ENCODE measurements at regions not wholly inside any gene's neighbourhood (a gene's known extent, or its start where the extent isn't known, plus 50 kb on each side); places are given as distances from the start of the nearest gene placed in this dataset.

DNA sequence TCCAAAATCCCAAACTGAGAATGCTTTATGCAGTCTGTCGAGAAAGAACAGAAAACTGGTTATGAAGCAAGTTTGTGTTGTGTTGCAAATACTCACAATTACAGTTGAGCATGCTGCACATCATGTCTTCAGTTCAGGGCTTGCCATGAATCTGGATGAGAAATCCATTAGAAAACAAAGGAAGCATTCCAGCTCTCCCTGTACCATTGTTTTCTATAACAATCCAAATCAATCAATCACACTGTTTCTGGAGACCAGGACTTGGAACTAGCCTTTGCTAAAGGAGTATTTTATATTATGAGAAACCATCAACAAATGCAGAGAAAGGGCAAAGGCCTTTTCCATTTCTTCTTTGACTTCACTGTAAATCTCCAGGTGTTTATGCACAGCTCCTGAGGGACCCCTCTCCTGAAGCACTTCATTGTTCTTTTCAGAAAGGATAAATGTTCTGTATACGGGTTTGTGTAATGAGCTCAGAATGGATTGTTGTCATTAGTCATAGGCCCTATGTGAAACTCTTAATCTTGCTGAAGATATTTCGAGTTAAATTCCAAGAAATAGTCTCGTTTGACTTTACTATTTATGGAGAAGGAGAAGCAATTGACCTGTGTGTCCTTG, 364.7 kb upstream of the POM121L12 start:
- H3K27me3 ChIP-seq (ENCODE audit: control insufficient read depth, low read length) = no peaks in the 10 kb centered on the region
- no peak for TF ChIP-seq EZH2phosphoT487 (IDR thresholded peaks at IDR 0.05; ENCODE audit: borderline replicate concordance, low read length)
- H3K36me3 ChIP-seq (ENCODE audit: control insufficient read depth, low read length) = no peaks in the 10 kb centered on the region
- H3K79me2 ChIP-seq (ENCODE audit: control insufficient read depth, low read length) = no peaks in the 10 kb centered on the region
- H3K4me1 ChIP-seq (ENCODE audit: control insufficient read depth, low read length) = no peaks in the 10 kb centered on the region
- no peaks in the 10 kb centered on the region for H3K9me2 ChIP-seq (replicated peaks; ENCODE audit: control insufficient read depth, low read length)
- peaks cover 11% of the 10 kb centered on the region; the same call in 1 of the 2 replicates for H3K9me3 ChIP-seq (ENCODE audit: control insufficient read depth, insufficient read depth, low read length)
- no peak overlapping the region for H3K4me3 ChIP-seq (ENCODE audit: low read length)
- H3K4me2 ChIP-seq (ENCODE audit: low read length) = no peak overlapping the region
- H3F3A ChIP-seq (ENCODE audit: control insufficient read depth, insufficient read depth) = no peaks in the 10 kb centered on the region
- no peaks in the 10 kb centered on the region for H4K20me1 ChIP-seq (ENCODE audit: control insufficient read depth, insufficient read depth, low read depth, low read length)
- no peak overlapping the region for H3K27ac ChIP-seq (ENCODE audit: low read depth, low read length)

DNA sequence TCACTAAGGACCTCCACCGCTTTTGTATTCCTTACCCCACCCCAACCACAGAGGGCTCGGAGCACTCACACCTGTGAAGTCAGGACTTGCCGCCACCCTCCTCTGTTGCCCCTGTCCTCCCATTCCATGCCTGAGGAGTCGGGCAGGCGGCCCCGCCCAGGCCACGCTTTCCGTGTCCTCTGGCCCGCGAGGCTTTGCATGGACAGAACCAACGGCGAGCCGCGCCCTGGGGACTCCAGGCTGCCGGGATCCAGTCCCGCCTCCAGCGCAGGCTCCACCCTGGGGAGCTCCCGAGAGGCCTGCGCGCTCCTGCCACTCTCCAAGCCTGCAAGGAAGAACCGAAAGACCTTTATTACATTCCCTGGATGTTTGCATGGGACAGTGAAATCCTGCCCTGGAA, 366.4 kb upstream of the POM121L12 start:
- H3K4me2 ChIP-seq (ENCODE audit: low read length) = no peak overlapping the region
- H3K9me3 ChIP-seq (ENCODE audit: control insufficient read depth, insufficient read depth, low read length) = peaks cover 8% of the 10 kb centered on the region; the same call in 1 of the 2 replicates
- H3K27ac ChIP-seq (ENCODE audit: low read depth, low read length) = no peak overlapping the region
- no peaks in the 10 kb centered on the region for H3K9me2 ChIP-seq (replicated peaks; ENCODE audit: control insufficient read depth, low read length)
- no peaks in the 10 kb centered on the region for H3K27me3 ChIP-seq (ENCODE audit: control insufficient read depth, low read length)
- H3K36me3 ChIP-seq (ENCODE audit: control insufficient read depth, low read length) = no peaks in the 10 kb centered on the region
- no peaks in the 10 kb centered on the region for H3K79me2 ChIP-seq (ENCODE audit: control insufficient read depth, low read length)
- no peak for TF ChIP-seq EZH2phosphoT487 (IDR thresholded peaks at IDR 0.05; ENCODE audit: borderline replicate concordance, low read length)
- TF ChIP-seq, protein P1, sequence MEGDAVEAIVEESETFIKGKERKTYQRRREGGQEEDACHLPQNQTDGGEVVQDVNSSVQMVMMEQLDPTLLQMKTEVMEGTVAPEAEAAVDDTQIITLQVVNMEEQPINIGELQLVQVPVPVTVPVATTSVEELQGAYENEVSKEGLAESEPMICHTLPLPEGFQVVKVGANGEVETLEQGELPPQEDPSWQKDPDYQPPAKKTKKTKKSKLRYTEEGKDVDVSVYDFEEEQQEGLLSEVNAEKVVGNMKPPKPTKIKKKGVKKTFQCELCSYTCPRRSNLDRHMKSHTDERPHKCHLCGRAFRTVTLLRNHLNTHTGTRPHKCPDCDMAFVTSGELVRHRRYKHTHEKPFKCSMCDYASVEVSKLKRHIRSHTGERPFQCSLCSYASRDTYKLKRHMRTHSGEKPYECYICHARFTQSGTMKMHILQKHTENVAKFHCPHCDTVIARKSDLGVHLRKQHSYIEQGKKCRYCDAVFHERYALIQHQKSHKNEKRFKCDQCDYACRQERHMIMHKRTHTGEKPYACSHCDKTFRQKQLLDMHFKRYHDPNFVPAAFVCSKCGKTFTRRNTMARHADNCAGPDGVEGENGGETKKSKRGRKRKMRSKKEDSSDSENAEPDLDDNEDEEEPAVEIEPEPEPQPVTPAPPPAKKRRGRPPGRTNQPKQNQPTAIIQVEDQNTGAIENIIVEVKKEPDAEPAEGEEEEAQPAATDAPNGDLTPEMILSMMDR (IDR thresholded peaks at IDR 0.05; ENCODE audit: low read depth, low read length, poor library complexity, severe bottlenecking) = no peak
- H3K4me3 ChIP-seq (ENCODE audit: low read length) = no peak overlapping the region
- no peaks in the 10 kb centered on the region for H3K4me1 ChIP-seq (ENCODE audit: control insufficient read depth, low read length)
- no peaks in the 10 kb centered on the region for H4K20me1 ChIP-seq (ENCODE audit: control insufficient read depth, insufficient read depth, low read depth, low read length)
- H3F3A ChIP-seq (ENCODE audit: control insufficient read depth, insufficient read depth) = no peaks in the 10 kb centered on the region

DNA sequence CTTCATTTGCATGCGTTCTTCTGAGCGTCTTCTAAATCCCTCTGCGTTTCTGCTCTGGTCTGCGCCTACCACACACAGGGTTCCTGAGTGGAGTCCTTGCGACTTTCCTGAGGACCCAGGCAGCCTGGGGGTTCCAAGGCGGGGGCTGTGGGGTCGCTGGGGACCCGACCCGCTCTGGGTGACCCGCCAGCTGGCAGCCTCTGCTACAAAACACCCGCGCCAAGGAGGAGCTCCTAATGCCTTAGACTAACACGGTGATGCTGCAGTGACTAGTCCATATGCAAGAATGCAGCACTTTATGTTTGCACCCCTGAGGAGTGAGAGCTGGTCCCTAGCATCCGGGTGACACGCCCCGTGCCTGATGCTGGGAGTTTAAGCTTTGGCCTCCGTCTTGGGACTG, 367.0 kb upstream of the POM121L12 start:
- TF ChIP-seq EZH2phosphoT487 (IDR thresholded peaks at IDR 0.05; ENCODE audit: borderline replicate concordance, low read length) = no peak
- TF ChIP-seq, protein P1 (IDR thresholded peaks at IDR 0.05; ENCODE audit: low read depth, low read length, poor library complexity, severe bottlenecking) = no peak
- no peaks in the 10 kb centered on the region for H3K27me3 ChIP-seq (ENCODE audit: control insufficient read depth, low read length)
- no peak overlapping the region for H3K4me2 ChIP-seq (ENCODE audit: low read length)

DNA sequence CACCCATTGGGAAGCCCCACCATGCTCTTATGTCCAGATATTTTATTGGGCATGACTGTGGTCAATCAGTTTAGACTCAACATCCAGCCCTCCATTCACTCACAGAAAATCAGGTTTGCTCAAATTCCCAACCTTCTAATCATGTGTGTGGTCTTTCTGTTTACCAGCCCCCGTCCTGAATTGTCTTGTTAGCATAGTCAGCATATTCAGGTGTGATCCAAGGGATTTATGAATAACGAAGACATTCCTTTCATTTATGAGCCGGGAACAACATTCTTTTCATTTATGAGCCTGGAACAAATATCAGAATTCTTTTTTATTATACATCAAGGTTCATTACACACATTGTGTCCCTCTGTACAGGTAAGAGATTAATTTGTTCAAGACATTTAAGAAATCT, 376.3 kb upstream of the POM121L12 start:
- H3K27me3 ChIP-seq (ENCODE audit: control insufficient read depth, low read length) = no peaks in the 10 kb centered on the region
- H3K27ac ChIP-seq (ENCODE audit: low read depth, low read length) = no peak overlapping the region
- no peaks in the 10 kb centered on the region for H3F3A ChIP-seq (ENCODE audit: control insufficient read depth, insufficient read depth)
- H3K4me3 ChIP-seq (ENCODE audit: low read length) = no peak overlapping the region
- H3K9me3 ChIP-seq (ENCODE audit: control insufficient read depth, insufficient read depth, low read length) = no peaks in the 10 kb centered on the region; the same call in 1 of the 2 replicates
- no peak overlapping the region for H3K4me2 ChIP-seq (ENCODE audit: low read length)
- no peaks in the 10 kb centered on the region for H3K9me2 ChIP-seq (replicated peaks; ENCODE audit: control insufficient read depth, low read length)
- no peaks in the 10 kb centered on the region for H3K4me1 ChIP-seq (ENCODE audit: control insufficient read depth, low read length)
- H3K36me3 ChIP-seq (ENCODE audit: control insufficient read depth, low read length) = no peaks in the 10 kb centered on the region
- TF ChIP-seq, protein P1 (IDR thresholded peaks at IDR 0.05; ENCODE audit: low read depth, low read length, poor library complexity, severe bottlenecking) = no peak
- no peak for TF ChIP-seq EZH2phosphoT487 (IDR thresholded peaks at IDR 0.05; ENCODE audit: borderline replicate concordance, low read length)
- no peaks in the 10 kb centered on the region for H4K20me1 ChIP-seq (ENCODE audit: control insufficient read depth, insufficient read depth, low read depth, low read length)
- H3K79me2 ChIP-seq (ENCODE audit: control insufficient read depth, low read length) = no peaks in the 10 kb centered on the region

More for the DNA sequence above, 367.0 kb upstream of the POM121L12 start:
- peaks cover 8% of the 10 kb centered on the region; the same call in 1 of the 2 replicates for H3K9me3 ChIP-seq (ENCODE audit: control insufficient read depth, insufficient read depth, low read length)
- no peak overlapping the region for H3K27ac ChIP-seq (ENCODE audit: low read depth, low read length)
- no peaks in the 10 kb centered on the region for H3K9me2 ChIP-seq (replicated peaks; ENCODE audit: control insufficient read depth, low read length)
- no peaks in the 10 kb centered on the region for H3K4me1 ChIP-seq (ENCODE audit: control insufficient read depth, low read length)
- H4K20me1 ChIP-seq (ENCODE audit: control insufficient read depth, insufficient read depth, low read depth, low read length) = no peaks in the 10 kb centered on the region
- H3K36me3 ChIP-seq (ENCODE audit: control insufficient read depth, low read length) = no peaks in the 10 kb centered on the region
- H3K4me3 ChIP-seq (ENCODE audit: low read length) = no peak overlapping the region
- H3K79me2 ChIP-seq (ENCODE audit: control insufficient read depth, low read length) = no peaks in the 10 kb centered on the region
- no peaks in the 10 kb centered on the region for H3F3A ChIP-seq (ENCODE audit: control insufficient read depth, insufficient read depth)

All from DOHH2 (cell line).